HepG2 (cell line): ENCODE measurements at regions not wholly inside any gene's neighbourhood (a gene's known extent, or its start where the extent isn't known, plus 50 kb on each side); places are given as distances from the start of the nearest gene placed in this dataset.

Experiments used
- CTCF ChIP-seq: sonication (generic); formaldehyde crosslinking; IDR thresholded peaks from 2 replicates; pipeline ENCODE4 v1.5.0; 2020; ENCODE audit warnings: mild to moderate bottlenecking, missing genetic modification reagents, moderate library complexity
- ELF4 ChIP-seq: sonication (generic); formaldehyde crosslinking; IDR thresholded peaks from 2 replicates; pipeline ENCODE4 v1.5.0; 2020; ENCODE audit warnings: missing genetic modification reagents, mild to moderate bottlenecking, moderate library complexity, borderline replicate concordance
- ELK4 ChIP-seq: sonication (generic); formaldehyde crosslinking; IDR thresholded peaks from 2 replicates; pipeline ENCODE4 v1.9.0; 2021; ENCODE audit warnings: missing genetic modification reagents, borderline replicate concordance
- FOXK1 ChIP-seq: sonication (generic); formaldehyde crosslinking; IDR thresholded peaks from 2 replicates; pipeline ENCODE4 v1.4.0; 2020; ENCODE audit warnings: low read depth, missing genetic modification reagents, borderline replicate concordance
- GTF3A ChIP-seq: sonication (generic); formaldehyde crosslinking; conservative IDR thresholded peaks from 2 replicates; pipeline ENCODE4 v1.4.0; 2020; ENCODE audit warnings: mild to moderate bottlenecking, missing genetic modification reagents
- HHEX ChIP-seq: IDR thresholded peaks from 2 replicates; pipeline ENCODE4 v1.6.1; 2016; ENCODE audit warnings: control low read depth
- IKZF5 ChIP-seq: IDR thresholded peaks from 2 replicates; pipeline ENCODE4 v1.6.1; 2018; ENCODE audit warnings: missing genetic modification reagents, mild to moderate bottlenecking, missing compliant biosample characterization
- KLF11 ChIP-seq: IDR thresholded peaks from 2 replicates; pipeline ENCODE4 v1.6.1; 2016; ENCODE audit warnings: missing compliant biosample characterization
- MLLT10 ChIP-seq: sonication (generic); formaldehyde crosslinking; IDR thresholded peaks from 2 replicates; pipeline ENCODE4 v1.4.0; 2020; ENCODE audit warnings: missing genetic modification reagents
- MTERF4 ChIP-seq: sonication (generic); formaldehyde crosslinking; IDR thresholded peaks from 2 replicates; pipeline ENCODE4 v1.8.0; 2023; ENCODE audit warnings: mild to moderate bottlenecking, missing genetic modification reagents
- POLR2G ChIP-seq: fragments of 200-400 bp; formaldehyde crosslinking; IDR thresholded peaks from 2 replicates; pipeline ENCODE4 v1.6.1; 2018; ENCODE audit warnings: mild to moderate bottlenecking, low read depth, low read length, moderate library complexity
- PPARG ChIP-seq: conservative IDR thresholded peaks from 2 replicates; pipeline ENCODE4 v1.6.1; 2016; ENCODE audit warnings: missing biosample characterization, missing genetic modification reagents
- RARA ChIP-seq: IDR thresholded peaks from 2 replicates; pipeline ENCODE4 v1.6.1; 2016; ENCODE audit warnings: missing genetic modification reagents, missing compliant biosample characterization
- SOX13 ChIP-seq, 3 experiments: fragments of 450-650 bp in 1 of 3; sonication (generic) in 1 of 3; formaldehyde crosslinking in 1 of 3; IDR thresholded peaks in 2 of 3; conservative IDR thresholded peaks in 1 of 3; 2 replicates each; pipeline versions ENCODE4 v1.5.0 to v1.6.1; 2016 to 2020; ENCODE audit warnings: antibody characterized with exemption in 1 of 3, mild to moderate bottlenecking in 1 of 3, missing compliant biosample characterization in 1 of 3, missing genetic modification reagents in 1 of 3, moderate library complexity in 1 of 3
- SOX6 ChIP-seq, 2 experiments: fragments of 450-650 bp in 1 of 2; sonication (generic) in 1 of 2; formaldehyde crosslinking in 1 of 2; IDR thresholded peaks; 2 replicates each; pipeline versions ENCODE4 v1.4.0 to v1.6.1; 2017 to 2020; ENCODE audit warnings: antibody characterized with exemption in 1 of 2, mild to moderate bottlenecking in 1 of 2, missing genetic modification reagents in 1 of 2
- SP140L ChIP-seq: sonication (generic); formaldehyde crosslinking; IDR thresholded peaks from 2 replicates; pipeline ENCODE4 v1.4.0; 2020; ENCODE audit warnings: missing genetic modification reagents, borderline replicate concordance
- SRSF9 ChIP-seq: fragments of 200-400 bp; formaldehyde crosslinking; IDR thresholded peaks from 2 replicates; pipeline ENCODE4 v1.6.1; 2018; ENCODE audit warnings: borderline replicate concordance, mild to moderate bottlenecking, low read depth, low read length; ENCODE audit not compliant: insufficient read depth, poor library complexity, severe bottlenecking
- TCF12 ChIP-seq, 2 experiments: fragments of 450-650 bp in 1 of 2; sonication (generic) in 1 of 2; formaldehyde crosslinking in 1 of 2; IDR thresholded peaks; 2 replicates each; pipeline versions ENCODE4 v1.6.1 to v1.8.0; 2017 to 2022; ENCODE audit warnings: antibody characterized with exemption in 1 of 2, mild to moderate bottlenecking in 1 of 2, missing genetic modification reagents in 1 of 2, moderate library complexity in 1 of 2
- TIGD3 ChIP-seq: sonication (generic); formaldehyde crosslinking; IDR thresholded peaks from 2 replicates; pipeline ENCODE4 v1.5.1; 2020; ENCODE audit warnings: mild to moderate bottlenecking, missing genetic modification reagents, borderline replicate concordance
- ZNF124 ChIP-seq: sonication (generic); formaldehyde crosslinking; IDR thresholded peaks from 2 replicates; pipeline ENCODE4 v1.4.0; 2020; ENCODE audit warnings: missing genetic modification reagents
- ZNF282 ChIP-seq: fragments of 450-650 bp; IDR thresholded peaks from 2 replicates; pipeline ENCODE4 v1.6.1; 2018; ENCODE audit not compliant: partially characterized antibody
- ZNF672 ChIP-seq: sonication (generic); formaldehyde crosslinking; IDR thresholded peaks from 2 replicates; pipeline ENCODE4 v1.8.1; 2022; ENCODE audit warnings: missing genetic modification reagents
- ZNF841 ChIP-seq: sonication (generic); formaldehyde crosslinking; IDR thresholded peaks from 2 replicates; pipeline ENCODE4 v1.8.1; 2023; ENCODE audit warnings: missing genetic modification reagents, borderline replicate concordance

GRCh38 chr9:91100878-91101450, 260.8 kb downstream of the AUH start (continued):
- TF ChIP-seq SRSF9 = no peak
- no peak for TF ChIP-seq ZNF672
- TF ChIP-seq SP140L (CRISPR knock-in tag) = no peak
- TF ChIP-seq RARA = peak; percentile 96
- peak; percentile 51; the same call in 1 of the 2 replicates for TF ChIP-seq HHEX
- TF ChIP-seq SOX13 (IDR thresholded peaks at IDR 0.05) = 0 out of 2 replicates have a peak, but pooled peaks have one; percentile 9
- peak in 1 of 2 experiments; percentile 69; a peak in 1 of 4 replicates for TF ChIP-seq SOX13 (CRISPR knock-in tag; conservative IDR thresholded peaks at IDR 0.05 in 1 of 2, IDR thresholded peaks at IDR 0.05 in 1 of 2)
- TF ChIP-seq CTCF (CRISPR knock-in tag) = peak; percentile 38
- TF ChIP-seq MTERF4 (CRISPR knock-in tag) = no peak
- no peak for TF ChIP-seq MLLT10 (CRISPR knock-in tag)
- TF ChIP-seq GTF3A (CRISPR knock-in tag) = no peak
- TF ChIP-seq TIGD3 (CRISPR knock-in tag) = no peak
- TF ChIP-seq ZNF282 = no peak
- no peak for TF ChIP-seq ZNF841 (CRISPR knock-in tag)
- no peak for TF ChIP-seq TCF12 (IDR thresholded peaks at IDR 0.05)
- peak; percentile 92 for TF ChIP-seq TCF12 (CRISPR knock-in tag; IDR thresholded peaks at IDR 0.05)
- TF ChIP-seq ZNF124 (CRISPR knock-in tag) = no peak
- no peak for TF ChIP-seq SOX6 (IDR thresholded peaks at IDR 0.05)
- peak; percentile 87 for TF ChIP-seq SOX6 (CRISPR knock-in tag; IDR thresholded peaks at IDR 0.05)
- peak; percentile 71; the same call in 1 of the 2 replicates for TF ChIP-seq FOXK1
- TF ChIP-seq PPARG (CRISPR knock-in tag) = peak; percentile 73
- no peak for TF ChIP-seq KLF11 (CRISPR knock-in tag)
- peak; percentile 83 for TF ChIP-seq IKZF5 (CRISPR knock-in tag)
- TF ChIP-seq ELF4 (CRISPR knock-in tag) = peak; percentile 69; the same call in 1 of the 2 replicates
- TF ChIP-seq POLR2G = no peak
- no peak for TF ChIP-seq ELK4 (CRISPR knock-in tag)
